Liver (tissue), 8 donors: ENCODE measurements at regions not wholly inside any gene's neighbourhood (a gene's known extent, or its start where the extent isn't known, plus 50 kb on each side); places are given as distances from the start of the nearest gene placed in this dataset.

Experiments used
- DNase-seq: peaks from one replicate; pipeline ENCODE4 v3.0.0-alpha.2; 2017; ENCODE audit warnings: low spot score
- H3K27ac ChIP-seq, 2 donors: one replicate each; pipeline ENCODE4 v1.7.0; 2013; ENCODE audit warnings: inconsistent platforms in 2 of 2, low read length in 2 of 2, control low read depth in 1 of 2, low read depth in 1 of 2, mild to moderate bottlenecking in 1 of 2
- H3K27me3 ChIP-seq, 4 donors: one replicate each; pipeline versions ENCODE4 v1.6.1 to v1.7.0; 2013; ENCODE audit warnings: low read length in 3 of 4, inconsistent platforms in 1 of 4, mild to moderate bottlenecking in 1 of 4, moderate library complexity in 1 of 4; ENCODE audit not compliant: control insufficient read depth in 4 of 4, insufficient read depth in 4 of 4
- H3K36me3 ChIP-seq, 4 donors: one replicate each; pipeline versions ENCODE4 v1.6.1 to v1.7.0; 2013; ENCODE audit warnings: low read length in 3 of 4, mild to moderate bottlenecking in 3 of 4, low read depth in 1 of 4, moderate library complexity in 1 of 4; ENCODE audit not compliant: control insufficient read depth in 4 of 4, insufficient read depth in 3 of 4
- H3K4me1 ChIP-seq, 4 donors: one replicate each; pipeline versions ENCODE4 v1.6.1 to v1.7.0; 2013; ENCODE audit warnings: low read length in 3 of 4, mild to moderate bottlenecking in 3 of 4, moderate library complexity in 1 of 4; ENCODE audit not compliant: control insufficient read depth in 4 of 4, insufficient read depth in 4 of 4
- H3K4me3 ChIP-seq, 3 donors: one replicate each; pipeline versions ENCODE4 v1.6.1 to v1.7.0; 2013; ENCODE audit warnings: low read length in 3 of 3, control low read depth in 1 of 3, low read depth in 1 of 3, mild to moderate bottlenecking in 1 of 3
- H3K9ac ChIP-seq, 2 donors: one replicate each; pipeline ENCODE4 v1.7.0; 2013; ENCODE audit warnings: low read length in 2 of 2, mild to moderate bottlenecking in 2 of 2, moderate library complexity in 2 of 2, control low read depth in 1 of 2, low read depth in 1 of 2
- H3K9me3 ChIP-seq, 4 donors: one replicate each; pipeline versions ENCODE4 v1.6.1 to v1.7.0; 2013; ENCODE audit warnings: low read length in 3 of 4; ENCODE audit not compliant: control insufficient read depth in 4 of 4
- ATF3 ChIP-seq: IDR thresholded peaks from 2 replicates; pipeline ENCODE4 v1.6.1; 2016; ENCODE audit warnings: antibody characterized with exemption
- CTCF ChIP-seq: fragments of 150-350 bp; IDR thresholded peaks from 2 replicates; pipeline ENCODE4 v1.5.1; 2017; ENCODE audit warnings: improper control_type of control experiment, low read depth, low read length; ENCODE audit not compliant: missing input control
- EGR1 ChIP-seq, 2 donors: IDR thresholded peaks; 2 replicates each; pipeline ENCODE4 v1.6.1; 2016 to 2018; ENCODE audit warnings: antibody characterized with exemption in 2 of 2, low read depth in 2 of 2
- FOXA1 ChIP-seq: IDR thresholded peaks from 2 replicates; pipeline ENCODE4 v1.6.1; 2016; ENCODE audit warnings: antibody characterized with exemption
- FOXA2 ChIP-seq: IDR thresholded peaks from 2 replicates; pipeline ENCODE4 v1.6.1; 2016; ENCODE audit warnings: antibody characterized with exemption
- GABPA ChIP-seq, 2 donors: IDR thresholded peaks in 1 of 2; conservative IDR thresholded peaks in 1 of 2; 2 replicates each; pipeline ENCODE4 v1.6.1; 2016; ENCODE audit warnings: antibody characterized with exemption in 2 of 2, mild to moderate bottlenecking in 1 of 2, moderate library complexity in 1 of 2
- HNF4A ChIP-seq, 2 donors: conservative IDR thresholded peaks; 2 replicates each; pipeline ENCODE4 v1.6.1; 2016; ENCODE audit warnings: antibody characterized with exemption in 2 of 2, mild to moderate bottlenecking in 2 of 2
- HNF4G ChIP-seq: IDR thresholded peaks from 2 replicates; pipeline ENCODE4 v1.6.1; 2016; ENCODE audit warnings: antibody characterized with exemption
- JUND ChIP-seq, 2 donors: IDR thresholded peaks; 2 replicates each; pipeline ENCODE4 v1.6.1; 2016; ENCODE audit warnings: antibody characterized with exemption in 2 of 2
- MAX ChIP-seq: IDR thresholded peaks from 2 replicates; pipeline ENCODE4 v1.6.1; 2016; ENCODE audit warnings: antibody characterized with exemption
- NR2F2 ChIP-seq: IDR thresholded peaks from 2 replicates; pipeline ENCODE4 v1.6.1; 2016; ENCODE audit warnings: antibody characterized with exemption
- RAD21 ChIP-seq, 2 donors: IDR thresholded peaks; 2 replicates each; pipeline ENCODE4 v1.6.1; 2016; ENCODE audit warnings: antibody characterized with exemption in 2 of 2, mild to moderate bottlenecking in 2 of 2
- REST ChIP-seq: IDR thresholded peaks from 2 replicates; pipeline ENCODE4 v1.6.1; 2016; ENCODE audit warnings: antibody characterized with exemption, mild to moderate bottlenecking
- RXRA ChIP-seq, 2 donors: IDR thresholded peaks; 2 replicates each; pipeline ENCODE4 v1.6.1; 2017 to 2018; ENCODE audit warnings: antibody characterized with exemption in 2 of 2, mild to moderate bottlenecking in 1 of 2
- SP1 ChIP-seq: IDR thresholded peaks from 2 replicates; pipeline ENCODE4 v1.6.1; 2018; ENCODE audit warnings: antibody characterized with exemption, mild to moderate bottlenecking
- TAF1 ChIP-seq: conservative IDR thresholded peaks from 2 replicates; pipeline ENCODE4 v1.6.1; 2016; ENCODE audit warnings: antibody characterized with exemption, mild to moderate bottlenecking
- YY1 ChIP-seq: IDR thresholded peaks from 2 replicates; pipeline ENCODE4 v1.6.1; 2016; ENCODE audit warnings: antibody characterized with exemption, mild to moderate bottlenecking
- ZBTB33 ChIP-seq: IDR thresholded peaks from 2 replicates; pipeline ENCODE4 v1.6.1; 2016; ENCODE audit warnings: antibody characterized with exemption
- WGBS: extraction: QIAGEN DNeasy Blood & Tissue Kit; methylation state at CpG from one replicate; pipeline ENCODE4 v1.1.7; 2013; 5-methylcytosine and 5-hydroxymethylcytosine counted together
- donor health status: healthy.
- donor health status: healthy.
- donor health status: healthy.
- donor health status: healthy.
- donor health status: healthy.

GRCh38 chr11:69963533-69964246 lies 114.4 kb upstream of the ANO1 start:
- Histone ChIP-seq H3K4me3 (no peak overlapping the region), H3K27ac (no peak overlapping the region), H3K36me3 (no peaks in the 10 kb centered on the region), H3K9me3 (no peaks in the 10 kb centered on the region), H3K27me3 (no peaks in the 10 kb centered on the region), H3K4me1 (peaks cover 6 to 19% (median 13%) of the 10 kb centered on the region in 4 donors), H3K9ac (no peak overlapping the region)
- DNase-seq = no peak
- TF ChIP-seq REST = no peak
- no peak for TF ChIP-seq SP1
- no peak for TF ChIP-seq MAX
- no peak for TF ChIP-seq CTCF
- TF ChIP-seq RAD21 (IDR thresholded peaks at IDR 0.05) = no peak
- no peak for TF ChIP-seq JUND (IDR thresholded peaks at IDR 0.05)
- no peak for TF ChIP-seq RXRA (IDR thresholded peaks at IDR 0.05)
- no peak for TF ChIP-seq ZBTB33
- TF ChIP-seq TAF1 = no peak
- TF ChIP-seq NR2F2 = no peak
- no peak for TF ChIP-seq GABPA (IDR thresholded peaks at IDR 0.05 in 1 of 2, conservative IDR thresholded peaks at IDR 0.05 in 1 of 2)
- TF ChIP-seq EGR1 (IDR thresholded peaks at IDR 0.05; ENCODE audit: low read depth in 2 of 2) = no peak
- no peak for TF ChIP-seq FOXA1
- WGBS = 64% methylated on average over 8 of the region's 8 CpGs

GRCh38 chr11:69964247-69964643 lies 113.9 kb upstream of the ANO1 start:
- DNase-seq = no peak
- H3K9me3 ChIP-seq = no peaks in the 10 kb centered on the region
- no peaks in the 10 kb centered on the region for H3K36me3 ChIP-seq
- H3K4me1 ChIP-seq = peaks cover 9 to 24% (median 19%) of the 10 kb centered on the region in 4 donors
- no peak overlapping the region for H3K27ac ChIP-seq
- no peak overlapping the region for H3K9ac ChIP-seq
- no peaks in the 10 kb centered on the region for H3K27me3 ChIP-seq
- H3K4me3 ChIP-seq = no peak overlapping the region
- 93% methylated on average over 6 of the region's 6 CpGs for WGBS
- TF ChIP-seq FOXA2 = no peak
- TF ChIP-seq SP1 = no peak
- TF ChIP-seq YY1 = no peak
- TF ChIP-seq ZBTB33 = no peak
- no peak for TF ChIP-seq HNF4G
- TF ChIP-seq RAD21 (IDR thresholded peaks at IDR 0.05) = no peak
- TF ChIP-seq TAF1 = no peak
- TF ChIP-seq NR2F2 = no peak
- TF ChIP-seq HNF4A (conservative IDR thresholded peaks at IDR 0.05) = no peak
- TF ChIP-seq MAX = no peak
- no peak for TF ChIP-seq CTCF
- TF ChIP-seq JUND (IDR thresholded peaks at IDR 0.05) = no peak
- TF ChIP-seq EGR1 (IDR thresholded peaks at IDR 0.05; ENCODE audit: low read depth in 2 of 2) = no peak
- TF ChIP-seq GABPA (IDR thresholded peaks at IDR 0.05 in 1 of 2, conservative IDR thresholded peaks at IDR 0.05 in 1 of 2) = no peak
- TF ChIP-seq ATF3 = no peak
